Muscle of leg (tissue), 3 donors: ENCODE measurements at regions not wholly inside any gene's neighbourhood (a gene's known extent, or its start where the extent isn't known, plus 50 kb on each side); places are given as distances from the start of the nearest gene placed in this dataset.

Source experiments
- DNase-seq: peaks from one replicate; pipeline ENCODE4 v3.0.0; 2013
- H3K27ac ChIP-seq: one replicate; pipeline ENCODE4 v1.5.1; 2013; ENCODE audit warnings: mild to moderate bottlenecking, low read length, control low read depth
- H3K27me3 ChIP-seq: one replicate; pipeline ENCODE4 v1.6.1; 2013; ENCODE audit warnings: low read length; ENCODE audit not compliant: control insufficient read depth, insufficient read depth
- H3K36me3 ChIP-seq: one replicate; pipeline ENCODE4 v1.6.1; 2013; ENCODE audit warnings: low read length; ENCODE audit not compliant: control insufficient read depth, insufficient read depth
- H3K4me1 ChIP-seq: one replicate; pipeline ENCODE4 v1.6.1; 2013; ENCODE audit warnings: low read length; ENCODE audit not compliant: control insufficient read depth, insufficient read depth
- H3K4me3 ChIP-seq: one replicate; pipeline ENCODE4 v1.5.1; 2013; ENCODE audit warnings: low read length, control low read depth
- H3K9me3 ChIP-seq: replicated peaks from 2 replicates; pipeline ENCODE4 v1.6.1; 2013; ENCODE audit warnings: low read depth, low read length; ENCODE audit not compliant: control insufficient read depth
- WGBS: methylation state at CpG from one replicate; pipeline ENCODE4 v1.1.5; 2013; ENCODE audit warnings: missing lambda C conversion rate; ENCODE audit not compliant: insufficient coverage; 5-methylcytosine and 5-hydroxymethylcytosine counted together

- Histone ChIP-seq H3K9me3 (no peaks in the 10 kb centered on the region), H3K36me3 (no peaks in the 10 kb centered on the region), H3K4me1 (no peaks in the 10 kb centered on the region), H3K27ac (no peak overlapping the region), H3K4me3 (no peak overlapping the region), H3K27me3 (no peaks in the 10 kb centered on the region)
- WGBS = 91% methylated on average over 4 of the region's 5 CpGs
- no peak for DNase-seq
Observed at GRCh38 chr15:95111969-95112368, 880.6 kb downstream of the MCTP2 start.

- no peaks in the 10 kb centered on the region for H3K27me3 ChIP-seq
- no peak overlapping the region for H3K27ac ChIP-seq
- DNase-seq = no peak
- no peaks in the 10 kb centered on the region for H3K9me3 ChIP-seq
- no CpG with 5 or more reads among the region's 1 CpG for WGBS
- H3K36me3 ChIP-seq = no peaks in the 10 kb centered on the region
- H3K4me3 ChIP-seq = no peak overlapping the region
- no peaks in the 10 kb centered on the region for H3K4me1 ChIP-seq
Observed at GRCh38 chr15:95113041-95113440, 881.7 kb downstream of the MCTP2 start.

- Histone ChIP-seq H3K36me3 (no peaks in the 10 kb centered on the region), H3K27me3 (no peaks in the 10 kb centered on the region), H3K4me1 (no peaks in the 10 kb centered on the region), H3K4me3 (no peak overlapping the region), H3K27ac (no peak overlapping the region), H3K9me3 (no peaks in the 10 kb centered on the region)
- 80% methylated on average over 1 of the region's 4 CpGs for WGBS
- no peak for DNase-seq
Observed at GRCh38 chr15:95119041-95119610, 887.8 kb downstream of the MCTP2 start.

- 44% methylated on average over 3 of the region's 3 CpGs for WGBS
- no peaks in the 10 kb centered on the region for H3K36me3 ChIP-seq
Observed at GRCh38 chr15:95120595-95120994, 889.2 kb downstream of the MCTP2 start.

GRCh38 chr15:95121191-95121590 lies 889.8 kb downstream of the MCTP2 start:
- DNase-seq = no peak
- Histone ChIP-seq H3K4me1 (no peaks in the 10 kb centered on the region), H3K27ac (no peak overlapping the region), H3K9me3 (no peaks in the 10 kb centered on the region), H3K4me3 (no peak overlapping the region), H3K36me3 (no peaks in the 10 kb centered on the region), H3K27me3 (no peaks in the 10 kb centered on the region)
- WGBS = 83% methylated on average over 1 of the region's 1 CpG

More at GRCh38 chr15:95120595-95120994, 889.2 kb downstream of the MCTP2 start:
- no peak for DNase-seq
- H3K27ac ChIP-seq = no peak overlapping the region
- no peaks in the 10 kb centered on the region for H3K27me3 ChIP-seq
- no peaks in the 10 kb centered on the region for H3K9me3 ChIP-seq
- no peak overlapping the region for H3K4me3 ChIP-seq
- no peaks in the 10 kb centered on the region for H3K4me1 ChIP-seq

GRCh38 chr15:95125803-95126202 lies 894.4 kb downstream of the MCTP2 start:
- DNase-seq = no peak
- Histone ChIP-seq H3K27me3 (no peaks in the 10 kb centered on the region), H3K9me3 (no peaks in the 10 kb centered on the region), H3K4me1 (peaks cover 2% of the 10 kb centered on the region), H3K27ac (no peak overlapping the region), H3K36me3 (no peaks in the 10 kb centered on the region), H3K4me3 (no peak overlapping the region)
- WGBS = no CpG with 5 or more reads among the region's 2 CpGs

GRCh38 chr15:95127356-95127755 lies 896.0 kb downstream of the MCTP2 start:
- Histone ChIP-seq H3K9me3 (no peaks in the 10 kb centered on the region), H3K4me3 (no peak overlapping the region), H3K27ac (no peak overlapping the region), H3K4me1 (peaks cover 2% of the 10 kb centered on the region), H3K27me3 (no peaks in the 10 kb centered on the region), H3K36me3 (no peaks in the 10 kb centered on the region)
- peak; percentile 14 for DNase-seq
- no CpG with 5 or more reads among the region's 3 CpGs for WGBS

GRCh38 chr15:95129574-95129973 lies 898.2 kb downstream of the MCTP2 start:
- no peaks in the 10 kb centered on the region for H3K36me3 ChIP-seq
- peak; percentile 78 for DNase-seq
- H3K27ac ChIP-seq = no peak overlapping the region
- no peaks in the 10 kb centered on the region for H3K27me3 ChIP-seq
- WGBS = 14% methylated on average over 3 of the region's 4 CpGs
- no peak overlapping the region for H3K4me3 ChIP-seq
- no peaks in the 10 kb centered on the region for H3K9me3 ChIP-seq
- H3K4me1 ChIP-seq = peaks cover 2% of the 10 kb centered on the region

GRCh38 chr15:95131131-95131556 lies 899.8 kb downstream of the MCTP2 start:
- H3K27me3 ChIP-seq = no peaks in the 10 kb centered on the region
- H3K4me1 ChIP-seq = peaks cover 2% of the 10 kb centered on the region
- no peaks in the 10 kb centered on the region for H3K36me3 ChIP-seq
- peak; percentile 15 for DNase-seq
- H3K27ac ChIP-seq = no peak overlapping the region
- WGBS = 63% methylated on average over 2 of the region's 5 CpGs
- no peak overlapping the region for H3K4me3 ChIP-seq
- H3K9me3 ChIP-seq = no peaks in the 10 kb centered on the region

- no peaks in the 10 kb centered on the region for H3K27me3 ChIP-seq
- H3K9me3 ChIP-seq = no peaks in the 10 kb centered on the region
- no peak overlapping the region for H3K4me3 ChIP-seq
- H3K27ac ChIP-seq = no peak overlapping the region
- H3K36me3 ChIP-seq = no peaks in the 10 kb centered on the region
- WGBS = 67% methylated on average over 1 of the region's 1 CpG
- no peak for DNase-seq
- peaks cover 2% of the 10 kb centered on the region for H3K4me1 ChIP-seq
Observed at GRCh38 chr15:95132774-95133173, 901.4 kb downstream of the MCTP2 start.
